Stimulated activated naive CD8-positive, alpha-beta T cell treated with anti-CD3 and anti-CD28 coated beads, Interleukin-15, Interleukin-2, amounts not matched to agents 100 U/mL and 50 U/mL, for 24 hours (primary cell): ENCODE measurements at regions not wholly inside any gene's neighbourhood (a gene's known extent, or its start where the extent isn't known, plus 50 kb on each side); places are given as distances from the start of the nearest gene placed in this dataset.
"Not testable (repeated sequence)": the region's sequence is repeated elsewhere in the genome, so short reads cannot be mapped to it uniquely, and the experiment has no call there.

ENCODE experiments used
- ATAC-seq: fragments of 150-1000 bp; cut with Tn5 transposase; one replicate; pipeline ENCODE4 v1.10.0; 2021
- DNase-seq: peaks from one replicate; pipeline ENCODE4 v3.0.0; 2021

DNA sequence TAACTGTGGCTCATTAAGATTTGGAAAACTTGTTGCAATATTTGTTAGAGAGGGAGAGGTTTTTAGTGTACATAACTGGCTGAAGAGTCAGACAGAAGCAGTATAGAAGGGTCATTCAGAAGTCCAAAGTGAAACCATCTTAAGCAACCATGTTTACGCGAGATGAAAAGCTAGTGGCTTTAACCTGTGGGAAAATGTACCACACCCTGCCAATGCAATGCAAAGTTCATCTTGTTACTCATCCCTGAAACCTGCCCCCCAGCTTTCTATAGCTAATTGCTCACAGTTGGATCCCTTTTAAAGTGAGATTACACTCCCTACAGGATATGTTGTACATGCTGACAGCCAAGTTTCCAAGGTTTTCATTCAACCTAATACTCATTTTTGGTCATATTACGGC is 96.7 kb upstream of the RAPGEF2 start:
- ATAC-seq (peak; percentile 49), DNase-seq (no peak)

DNA sequence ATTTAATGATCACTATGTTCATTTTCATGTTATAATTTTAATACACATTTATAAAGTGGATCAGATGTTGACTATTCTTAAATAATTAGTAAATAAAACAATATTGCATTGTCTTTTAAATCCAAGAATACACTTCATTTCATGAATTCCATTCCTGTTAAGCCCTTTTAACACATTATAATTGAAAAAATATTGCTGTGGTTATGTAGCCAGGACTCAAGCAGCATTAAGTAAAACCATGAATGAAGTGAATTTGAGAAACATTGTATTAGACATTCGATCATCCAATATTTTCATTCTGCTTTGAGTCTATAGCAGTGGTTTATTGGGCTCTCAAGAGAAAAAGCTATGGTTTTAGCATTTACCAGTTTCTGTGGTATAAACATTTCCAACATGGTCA is 94.2 kb upstream of the RAPGEF2 start:
- ATAC-seq (no peak), DNase-seq (no peak)

DNA sequence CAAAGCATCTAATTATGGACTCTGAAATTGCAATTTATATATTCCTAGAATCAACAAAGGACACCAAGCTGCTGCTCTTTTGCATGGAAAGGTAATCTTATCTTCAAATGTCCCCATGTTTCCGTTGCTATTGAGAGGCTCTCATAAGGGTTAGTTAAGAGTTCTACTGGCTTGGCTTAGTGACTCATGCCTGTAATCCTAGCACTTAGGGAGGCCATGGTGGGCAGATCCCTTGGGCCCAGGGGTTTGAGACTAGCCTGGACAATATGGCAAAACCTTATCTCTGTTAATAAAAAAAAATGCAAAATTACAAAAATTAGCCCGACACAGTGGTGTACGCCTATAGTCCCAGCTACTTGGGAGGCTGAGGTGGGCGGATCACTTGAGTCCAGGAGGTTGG is 93.4 kb upstream of the RAPGEF2 start:
- ATAC-seq, result no peak
- no peak for DNase-seq

DNA sequence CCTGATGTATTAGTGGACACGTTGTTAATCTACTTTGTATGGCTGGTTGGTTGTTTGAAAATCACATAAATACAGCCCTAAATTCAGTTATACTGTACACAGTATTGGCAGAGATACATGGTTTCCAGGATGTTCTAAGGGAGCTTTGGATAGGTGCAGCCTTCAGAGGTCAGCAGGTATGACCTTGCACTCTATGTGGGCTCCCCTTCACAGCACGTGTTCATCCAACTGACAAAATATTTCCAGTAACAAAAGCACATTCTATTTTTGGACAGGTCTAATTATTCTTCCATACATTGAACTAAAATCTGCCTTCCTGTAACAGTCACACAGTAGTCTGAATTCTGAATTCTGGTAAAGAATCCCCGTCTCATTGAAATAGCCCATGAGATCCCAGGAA is 92.8 kb upstream of the RAPGEF2 start:
- ATAC-seq (no peak), DNase-seq (no peak)

DNA sequence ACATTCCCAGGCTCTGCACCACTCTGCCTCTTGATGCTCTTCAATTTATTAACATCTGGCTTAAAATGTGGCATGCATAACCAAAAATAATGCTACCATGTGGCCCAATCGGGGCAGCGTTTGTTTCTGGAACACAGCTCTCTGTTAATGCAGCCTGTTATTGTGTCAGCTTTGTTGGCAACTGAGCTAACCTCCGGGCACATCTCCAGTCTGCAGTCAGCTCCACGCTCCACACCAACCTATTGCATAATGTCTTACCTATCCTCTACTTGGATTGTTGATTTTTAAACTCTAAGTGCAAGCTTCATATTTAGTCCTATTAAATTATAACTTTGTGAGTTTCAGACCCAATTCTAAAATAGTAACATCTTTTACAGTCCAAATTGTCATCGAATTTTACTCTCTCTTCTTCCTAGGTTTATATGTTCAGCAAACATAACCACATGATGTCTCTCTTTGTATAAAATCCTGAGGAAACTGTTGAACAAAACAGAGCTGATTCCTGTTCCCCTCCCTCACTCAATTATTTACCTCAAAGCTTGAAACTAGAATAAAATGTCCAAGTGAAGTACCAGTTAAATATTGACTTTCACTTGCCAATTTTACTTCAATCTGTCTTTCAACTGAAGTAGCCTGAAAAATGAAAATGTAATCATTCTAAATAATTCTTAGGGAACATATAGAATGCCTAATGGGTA is 92.2 kb upstream of the RAPGEF2 start:
- ATAC-seq (no peak), DNase-seq (no peak)

DNA sequence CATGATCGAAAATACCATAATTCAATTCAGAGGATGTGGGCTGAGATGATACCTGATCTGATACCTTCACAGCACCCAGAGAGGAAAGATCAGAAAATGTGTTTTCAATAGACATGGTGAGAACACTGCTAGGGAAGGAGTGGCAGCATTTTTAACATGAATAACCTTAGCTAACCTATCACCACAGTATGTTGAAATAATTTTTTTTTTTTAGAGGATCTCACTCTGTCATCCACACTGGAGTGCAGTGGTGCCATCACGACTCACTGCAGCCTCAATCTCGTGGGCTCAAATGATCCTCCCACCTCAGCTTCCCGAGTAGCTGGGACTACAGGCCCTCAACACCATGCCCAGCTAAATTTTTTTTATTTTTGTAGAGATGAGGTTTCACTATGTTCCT is 90.5 kb upstream of the RAPGEF2 start:
- no peak for DNase-seq
- ATAC-seq, result no peak

GRCh38 chr4:159013692-159014091 is 89.2 kb upstream of the RAPGEF2 start:
- ATAC-seq (no peak), DNase-seq (no peak)

DNA sequence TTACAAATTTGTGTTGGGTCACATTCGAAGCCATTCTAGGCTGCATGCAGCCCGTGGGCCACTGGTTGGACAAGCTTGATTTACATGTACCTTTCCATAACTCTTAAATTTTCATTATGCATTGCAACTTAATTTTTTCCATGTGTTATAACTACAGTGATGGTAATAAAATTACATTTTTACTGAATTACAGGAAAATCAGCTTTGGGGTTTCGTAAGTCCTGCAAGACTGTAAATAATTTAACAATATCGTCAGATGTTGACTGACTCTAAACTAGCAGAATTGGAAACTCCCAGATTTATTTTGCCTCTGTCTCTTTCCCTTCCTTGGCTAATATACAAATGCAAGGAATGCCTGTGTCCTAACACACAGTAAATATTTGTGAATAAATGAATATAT is 88.0 kb upstream of the RAPGEF2 start:
- DNase-seq, result no peak
- ATAC-seq, result no peak

GRCh38 chr4:159015841-159016240 is 87.0 kb upstream of the RAPGEF2 start:
- DNase-seq, result no peak
- no peak for ATAC-seq

- DNase-seq (no peak), ATAC-seq (no peak)
These were observed 86.3 kb upstream of the RAPGEF2 start for GRCh38 chr4:159016593-159017024.

GRCh38 chr4:159017323-159018026 is 85.4 kb upstream of the RAPGEF2 start:
- ATAC-seq (no peak), DNase-seq (no peak)

DNA sequence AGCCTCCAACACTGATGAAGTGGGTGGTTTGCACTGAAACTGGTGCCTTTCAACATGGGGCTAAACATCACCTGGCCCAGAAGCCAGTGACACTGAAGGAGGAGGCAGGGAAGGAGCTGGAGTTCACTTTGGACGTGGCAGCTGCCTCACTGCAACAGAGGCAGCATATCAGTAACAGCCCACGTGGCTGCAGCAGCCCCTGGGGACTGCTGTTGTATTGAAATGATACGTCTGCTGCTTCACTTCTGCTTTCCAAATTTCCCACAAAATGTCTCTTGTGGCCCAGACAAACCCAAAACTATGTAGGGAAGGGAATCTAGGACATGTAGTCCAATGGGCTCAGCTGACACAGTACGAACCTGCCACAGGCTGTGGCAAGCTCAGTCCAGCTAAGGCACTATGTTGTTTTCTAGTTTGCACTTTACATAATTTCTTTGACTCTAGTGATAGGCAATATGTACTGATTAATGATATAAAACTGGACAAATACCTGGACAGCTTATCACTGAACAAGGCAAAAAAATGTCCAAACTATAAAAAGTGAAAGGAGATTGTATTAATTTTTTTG is 84.7 kb upstream of the RAPGEF2 start:
- ATAC-seq (no peak), DNase-seq (no peak)

DNA sequence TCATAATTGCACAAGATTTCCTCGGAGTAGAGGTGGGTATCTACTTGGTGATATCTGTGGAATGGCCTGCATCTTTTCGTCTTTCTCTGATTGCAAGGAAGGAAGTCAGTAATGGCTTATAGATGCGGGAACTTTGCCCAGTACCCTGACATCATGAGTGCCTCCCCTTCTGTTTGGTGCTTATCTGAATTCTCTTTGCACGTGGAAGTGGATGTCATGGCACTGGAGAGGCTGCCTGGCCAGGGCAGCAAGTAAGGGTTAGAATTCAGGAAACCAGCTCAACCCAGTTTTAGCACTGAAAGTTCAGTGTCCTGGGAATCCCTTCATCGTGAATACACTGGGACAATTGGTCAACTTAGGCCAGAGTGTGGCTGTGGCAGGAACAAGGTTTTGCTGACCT is 83.5 kb upstream of the RAPGEF2 start:
- ATAC-seq, result no peak
- no peak for DNase-seq

GRCh38 chr4:159021597-159022385 is 81.1 kb upstream of the RAPGEF2 start:
- DNase-seq, result no peak
- ATAC-seq, result no peak

- ATAC-seq (no peak), DNase-seq (no peak)
These were observed 79.1 kb upstream of the RAPGEF2 start for GRCh38 chr4:159023741-159024140.

DNA sequence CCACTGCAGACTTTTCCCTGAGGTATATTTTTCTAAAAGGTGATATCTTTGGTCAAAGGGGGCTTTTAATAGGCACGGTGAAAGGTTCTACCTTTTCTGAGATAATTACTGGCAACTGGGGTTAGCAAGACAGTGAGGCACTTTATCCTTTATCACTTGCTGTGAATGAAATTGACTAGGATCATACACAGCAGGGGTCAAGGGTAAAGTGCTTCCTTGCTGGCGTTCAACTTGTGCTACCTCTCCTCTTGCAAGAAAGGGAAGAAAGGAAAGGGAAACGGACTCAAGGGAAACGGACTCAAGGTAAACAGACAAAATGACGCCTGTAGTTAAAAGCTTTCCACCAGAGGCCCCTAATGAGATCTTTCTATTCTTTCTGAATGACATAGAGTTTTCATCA is 78.6 kb upstream of the RAPGEF2 start:
- no peak for DNase-seq
- ATAC-seq, result no peak

DNA sequence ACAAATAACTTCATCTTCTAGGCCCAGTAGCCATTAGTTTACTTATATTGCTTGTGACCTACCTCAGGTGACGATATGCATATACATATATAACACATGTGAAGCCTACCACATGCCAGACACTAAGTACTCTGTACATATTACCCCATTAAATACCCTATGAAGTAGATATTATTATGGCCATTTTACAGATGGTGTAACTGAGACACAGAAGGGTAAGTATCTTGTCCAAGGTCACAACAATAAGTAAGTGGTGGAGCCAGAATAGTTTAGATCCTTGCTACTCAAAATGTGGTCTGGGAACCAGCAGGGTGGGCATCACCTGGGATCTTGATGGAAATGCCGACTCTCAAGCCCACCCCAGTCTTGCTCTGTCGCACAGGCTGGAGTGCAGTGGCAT is 78.1 kb upstream of the RAPGEF2 start:
- ATAC-seq (no peak), DNase-seq (no peak)

DNA sequence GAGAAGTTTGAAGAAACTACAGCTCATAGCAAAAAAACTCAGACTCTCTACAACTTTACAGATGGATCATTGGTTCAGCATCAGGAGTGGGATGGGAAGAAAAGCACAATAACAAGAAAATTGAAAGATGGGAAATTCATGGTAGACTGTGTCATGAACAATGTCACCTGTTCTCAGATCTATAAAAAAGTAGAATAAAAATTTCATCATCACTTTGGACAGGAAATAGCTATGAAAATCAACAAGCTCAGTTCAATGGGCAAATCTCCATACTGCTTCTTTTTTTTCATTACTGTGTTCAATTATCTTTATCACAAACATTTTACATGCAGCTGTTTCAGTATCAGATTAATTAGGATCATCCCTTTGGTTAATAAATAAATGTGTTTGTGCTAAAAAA is 76.5 kb upstream of the RAPGEF2 start:
- ATAC-seq (no peak), DNase-seq (no peak)

DNA sequence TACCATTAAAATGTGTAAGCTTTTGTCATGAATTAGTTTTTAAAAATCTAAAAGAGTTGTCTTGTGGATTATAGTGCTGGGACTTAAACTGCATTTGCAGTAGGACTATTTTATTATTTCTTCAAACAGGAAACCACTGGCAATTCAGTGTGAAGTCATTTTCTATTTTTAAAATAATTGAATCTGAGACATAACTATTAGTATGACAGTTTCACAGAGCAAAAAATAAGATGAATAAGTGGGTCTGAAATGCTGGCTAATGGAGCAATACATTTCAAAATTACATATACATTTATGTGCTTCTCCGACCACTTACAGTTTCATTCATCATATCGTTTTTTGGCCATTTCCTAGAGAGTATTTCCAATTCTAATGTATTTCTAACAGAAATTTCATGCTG is 75.3 kb upstream of the RAPGEF2 start:
- DNase-seq, result no peak
- ATAC-seq, result no peak

GRCh38 chr4:159029481-159029880 is 73.4 kb upstream of the RAPGEF2 start:
- ATAC-seq, result no peak
- DNase-seq, result no peak

DNA sequence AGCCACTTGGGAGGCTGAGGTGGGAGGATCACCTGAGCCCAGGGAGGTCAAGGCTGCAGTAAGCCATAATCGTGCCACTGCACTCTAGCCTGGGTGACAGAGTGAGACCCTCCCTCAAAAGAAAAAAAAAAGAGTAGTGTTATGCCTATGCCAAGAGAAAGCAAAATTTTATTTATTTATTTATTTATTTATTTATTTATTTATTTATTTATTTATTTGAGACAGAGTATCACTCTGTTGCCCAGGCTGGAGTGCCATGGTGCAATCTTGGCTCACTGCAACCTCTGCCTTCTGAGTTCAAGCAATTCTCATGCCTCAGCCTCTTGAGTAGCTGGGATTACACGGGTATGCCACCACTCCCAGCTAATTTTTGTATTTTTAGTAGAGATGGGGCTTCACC is 72.6 kb upstream of the RAPGEF2 start:
- not testable (repeated sequence) for DNase-seq, ATAC-seq

DNA sequence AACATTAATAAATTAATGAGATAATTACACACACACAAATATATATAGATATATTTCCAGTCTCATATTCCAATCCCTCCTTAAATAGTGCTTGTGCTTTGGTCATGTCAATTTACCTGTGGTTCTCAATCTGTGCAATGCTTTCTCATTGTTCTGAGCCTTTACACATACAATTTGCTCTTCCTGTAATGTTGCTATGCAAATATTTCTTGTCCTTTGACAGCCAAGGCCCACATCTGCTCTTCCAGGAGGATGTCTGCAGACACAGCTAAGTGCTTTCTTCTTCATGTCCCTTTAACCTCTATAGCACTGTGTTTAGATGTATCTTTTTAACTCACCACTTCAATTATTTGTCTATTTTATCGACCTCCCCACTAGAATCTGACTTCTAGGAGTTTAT is 67.3 kb upstream of the RAPGEF2 start:
- DNase-seq (no peak), ATAC-seq (no peak)

GRCh38 chr4:159038536-159038935 is 64.3 kb upstream of the RAPGEF2 start:
- no peak for DNase-seq
- ATAC-seq, result no peak
